ENCODE measurements at regions not wholly inside any gene's neighbourhood (a gene's known extent, or its start where the extent isn't known, plus 50 kb on each side); places are given as distances from the start of the nearest gene placed in this dataset.
"Not testable (repeated sequence)": the region's sequence is repeated elsewhere in the genome, so short reads cannot be mapped to it uniquely, and the experiment has no call there.

DNA sequence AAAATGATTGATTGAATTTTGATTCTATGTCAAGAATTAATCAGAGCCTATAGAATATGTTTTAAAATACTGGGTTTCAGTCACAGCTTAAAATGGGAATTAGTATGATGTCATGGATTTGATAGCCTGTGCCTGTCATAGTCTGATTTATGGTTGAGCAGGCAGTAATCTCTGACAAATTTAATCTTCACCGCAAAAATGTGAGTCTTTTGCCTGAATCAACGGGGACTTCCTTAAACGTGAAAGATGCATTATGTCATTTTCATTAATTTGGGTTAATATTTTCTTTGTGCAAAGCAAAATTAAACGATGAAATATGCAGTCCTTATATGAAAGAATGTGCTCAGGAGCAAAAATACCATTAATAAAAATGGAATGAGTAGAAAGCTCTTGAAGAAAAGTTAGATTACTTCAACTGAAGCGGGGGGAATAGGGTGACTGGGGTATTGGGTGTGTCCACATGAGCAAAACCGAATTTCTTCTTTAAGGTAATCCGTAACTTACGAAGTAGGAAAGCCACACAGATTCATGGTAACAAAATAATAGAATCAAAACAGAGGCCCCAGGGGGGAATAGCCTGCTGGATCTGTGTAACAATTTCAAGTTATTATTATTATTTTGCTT lies 339.6 kb upstream of the NOX3 start:
- DNase-seq, result no peak

DNA sequence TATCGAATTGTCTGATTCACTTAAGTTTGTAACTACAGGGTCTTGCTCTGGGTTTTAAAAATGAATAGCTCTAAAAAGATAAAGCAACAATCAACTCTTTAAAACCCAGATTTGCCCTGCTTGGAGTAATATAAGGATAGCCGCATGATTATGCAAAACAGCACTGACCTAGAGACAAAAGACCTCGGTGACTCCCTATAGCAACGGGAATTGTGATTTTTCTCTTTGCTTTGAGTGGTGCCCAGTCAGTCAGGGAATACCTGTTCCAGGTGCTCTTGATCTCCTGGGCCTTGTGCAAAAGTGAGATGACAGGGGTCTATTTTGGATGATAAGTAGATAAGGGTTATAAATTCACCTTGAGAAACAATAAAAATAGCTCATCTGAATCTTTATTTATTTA lies 336.3 kb upstream of the NOX3 start:
- no peak for DNase-seq

DNA sequence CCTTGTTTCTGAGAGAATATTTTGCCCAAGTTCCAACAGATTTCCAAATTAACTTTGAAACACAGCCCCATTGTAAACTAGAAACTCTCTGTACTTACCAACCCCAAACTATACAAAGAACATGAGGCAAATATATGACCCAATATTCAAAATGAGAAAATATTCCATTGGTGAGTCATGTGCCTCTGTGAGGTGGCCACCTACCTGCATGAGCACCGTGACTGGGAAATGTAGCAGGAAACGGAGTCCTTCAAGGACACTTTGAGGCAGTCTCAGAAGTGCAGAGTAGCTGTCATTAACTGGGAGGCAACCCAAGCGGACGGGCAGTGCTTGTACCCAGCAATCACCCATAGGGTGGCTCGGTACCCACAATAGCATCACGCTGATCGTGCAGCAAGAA lies 335.5 kb upstream of the NOX3 start:
- DNase-seq, result no peak

DNA sequence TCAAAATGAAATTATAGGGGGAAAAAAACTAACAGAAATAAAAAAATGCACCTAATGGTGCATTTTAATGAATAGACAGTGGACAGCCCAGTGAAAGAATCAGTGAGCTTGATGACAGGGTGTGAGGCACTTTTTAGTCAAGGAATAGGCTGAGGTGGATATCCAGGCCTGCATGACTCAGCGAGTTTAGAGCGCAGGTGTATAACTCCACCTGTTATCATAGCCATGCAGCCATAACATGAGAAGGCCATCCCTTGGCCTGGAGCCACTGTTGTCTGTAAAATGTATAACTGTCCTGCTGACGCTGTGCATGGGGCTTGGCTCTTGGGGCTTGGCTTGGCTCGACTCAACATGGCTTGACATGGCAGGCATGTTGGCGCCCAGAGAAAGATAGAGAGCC lies 331.5 kb upstream of the NOX3 start:
- no peak for DNase-seq

DNA sequence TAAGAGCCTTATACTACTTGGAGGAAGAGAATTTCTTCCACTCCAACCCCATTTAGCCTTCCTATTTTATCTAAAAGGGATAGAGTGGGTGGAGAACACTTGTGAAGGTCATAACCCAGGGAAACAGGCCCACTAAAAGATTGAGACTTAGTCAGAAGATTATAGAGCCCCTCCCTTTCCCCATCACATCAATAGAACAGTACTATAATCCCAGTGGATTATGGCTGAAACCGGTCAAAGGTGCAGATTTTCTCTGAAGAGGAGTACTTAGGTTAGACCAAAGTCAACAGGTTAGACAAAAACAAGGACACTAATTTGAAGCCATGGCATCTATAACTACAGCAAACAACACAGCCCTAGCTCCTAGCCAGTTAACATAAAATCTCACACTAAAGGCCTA lies 330.9 kb upstream of the NOX3 start:
- DNase-seq, result no peak

DNA sequence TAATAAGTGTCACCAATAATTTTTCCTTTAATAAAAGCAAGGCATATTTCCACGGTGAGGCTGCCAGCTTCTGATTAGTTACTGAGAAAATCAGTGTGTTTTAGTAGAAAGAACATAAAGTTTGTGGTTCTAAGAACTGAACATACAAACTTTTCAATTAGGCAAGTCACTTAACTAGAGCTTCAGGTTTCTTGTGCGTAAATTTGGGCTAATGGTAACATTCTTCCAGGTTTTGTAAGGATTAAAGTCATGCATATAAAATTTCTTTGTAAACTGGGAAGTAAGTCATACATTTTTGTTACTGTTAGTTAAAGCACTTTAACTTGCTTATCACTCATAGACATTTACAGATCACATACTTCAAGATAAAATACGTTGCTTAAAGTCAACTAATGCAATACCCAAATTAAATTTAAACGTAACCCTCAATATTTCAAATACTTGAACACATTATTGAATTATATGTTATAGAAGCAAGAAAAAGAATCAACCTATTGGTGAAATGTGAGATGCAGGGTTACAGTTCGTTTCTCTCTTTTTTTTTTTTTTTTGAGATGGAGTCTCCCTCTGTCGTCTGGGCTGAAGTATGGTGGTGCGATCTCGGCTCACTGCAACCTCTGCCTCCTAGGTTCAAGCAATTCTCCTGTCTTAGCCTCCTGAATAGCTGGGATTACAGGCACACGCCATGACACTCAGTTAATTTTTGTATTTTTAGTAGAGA lies 327.3 kb upstream of the NOX3 start:
- no peak for DNase-seq

DNA sequence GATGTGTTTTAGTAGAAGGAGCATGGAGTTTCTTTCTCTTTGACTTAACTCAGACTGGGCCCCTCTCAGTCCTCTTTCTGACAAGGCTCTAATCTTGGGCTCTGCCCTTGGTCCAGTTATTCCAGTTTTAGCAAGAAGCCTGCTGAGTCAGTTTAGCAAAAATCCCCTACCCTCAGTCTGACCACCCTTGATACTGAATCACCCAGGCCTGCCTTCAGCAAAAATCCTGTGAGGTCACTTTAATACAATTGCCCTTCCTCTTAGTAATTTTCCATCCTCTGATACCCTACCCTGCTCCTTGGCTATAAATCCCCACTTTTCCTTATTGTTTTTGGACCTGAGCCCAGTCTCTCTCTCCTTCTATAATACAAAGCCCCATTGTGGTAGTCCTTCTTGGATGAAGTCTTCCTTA lies 326.7 kb upstream of the NOX3 start:
- DNase-seq, result no peak

DNA sequence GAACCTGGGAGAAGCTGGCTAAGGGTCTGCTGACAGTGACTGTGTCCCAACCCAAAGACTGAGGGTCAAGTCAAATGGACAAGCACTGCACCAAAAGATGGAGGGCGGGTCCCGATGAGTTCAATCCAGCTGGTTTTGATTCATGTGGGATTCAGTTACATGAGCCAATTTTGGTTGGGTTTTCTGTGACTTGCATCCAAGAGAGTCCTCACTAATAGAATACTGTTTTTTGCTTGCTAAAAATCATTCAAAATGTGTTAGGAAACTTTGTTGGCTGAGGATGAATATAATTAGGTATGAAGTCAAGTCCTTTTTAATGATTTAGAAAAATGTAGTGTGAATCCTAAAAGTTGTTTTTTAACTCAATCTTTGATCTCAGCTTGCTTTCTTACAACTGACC lies 323.8 kb upstream of the NOX3 start:
- no peak for DNase-seq

DNA sequence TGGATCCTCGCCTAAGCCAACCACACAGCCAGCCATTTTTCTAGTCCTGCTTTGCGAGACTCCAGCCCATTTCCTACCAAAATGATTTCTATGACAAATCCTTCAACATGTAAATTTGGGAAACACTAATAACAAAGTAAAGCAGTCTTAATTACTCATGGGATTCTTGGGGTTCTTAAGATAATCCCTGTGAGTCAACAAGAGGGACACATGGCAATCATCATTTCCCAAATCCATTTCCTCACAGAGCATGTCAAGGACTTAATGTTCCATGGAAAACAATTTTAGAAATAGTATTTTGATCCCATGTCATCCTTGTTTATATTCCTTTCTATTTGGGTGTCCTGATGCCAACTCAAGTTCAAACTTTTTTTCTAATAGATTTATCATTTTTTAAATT lies 322.7 kb upstream of the NOX3 start:
- no peak for DNase-seq

DNA sequence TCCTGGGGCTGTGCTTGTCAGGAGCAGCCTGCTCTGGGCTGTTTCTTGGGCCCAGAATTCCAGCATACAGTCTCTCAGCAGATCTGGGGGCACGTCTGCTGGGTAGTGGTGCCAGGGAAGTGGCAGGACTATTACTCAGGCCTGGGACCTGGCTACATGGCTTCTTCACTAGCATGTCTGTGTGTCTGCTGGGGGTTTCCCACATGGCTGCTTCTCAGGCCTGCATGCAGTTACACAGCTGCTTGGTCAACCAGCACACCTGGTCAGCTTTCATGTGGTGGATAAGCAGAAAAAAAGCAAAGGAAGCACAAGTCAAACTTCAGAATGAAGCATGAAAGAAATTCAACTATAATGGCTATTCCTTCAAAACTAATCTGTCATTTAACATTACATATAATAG lies 316.2 kb upstream of the NOX3 start:
- no peak for DNase-seq

DNA sequence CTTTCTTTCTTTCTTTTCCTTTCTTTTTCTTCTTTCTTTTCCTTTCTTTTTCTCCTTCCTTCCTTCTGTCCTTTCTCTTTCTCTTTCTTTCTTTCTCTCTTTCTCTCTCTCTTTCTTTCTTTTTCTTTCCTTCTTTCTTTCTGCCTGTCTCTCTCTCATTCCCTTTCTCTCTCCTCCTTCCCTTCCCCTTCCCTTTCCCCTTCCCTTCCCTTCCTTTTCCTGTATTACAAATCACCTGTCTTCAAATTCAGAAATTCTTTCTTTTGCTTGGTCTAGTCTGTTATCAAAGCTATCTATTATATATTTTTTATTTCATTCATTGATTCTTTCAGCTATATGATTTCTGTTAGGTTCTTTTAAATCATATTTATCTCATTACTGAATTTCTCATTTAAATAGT lies 315.2 kb upstream of the NOX3 start:
- no peak for DNase-seq

DNA sequence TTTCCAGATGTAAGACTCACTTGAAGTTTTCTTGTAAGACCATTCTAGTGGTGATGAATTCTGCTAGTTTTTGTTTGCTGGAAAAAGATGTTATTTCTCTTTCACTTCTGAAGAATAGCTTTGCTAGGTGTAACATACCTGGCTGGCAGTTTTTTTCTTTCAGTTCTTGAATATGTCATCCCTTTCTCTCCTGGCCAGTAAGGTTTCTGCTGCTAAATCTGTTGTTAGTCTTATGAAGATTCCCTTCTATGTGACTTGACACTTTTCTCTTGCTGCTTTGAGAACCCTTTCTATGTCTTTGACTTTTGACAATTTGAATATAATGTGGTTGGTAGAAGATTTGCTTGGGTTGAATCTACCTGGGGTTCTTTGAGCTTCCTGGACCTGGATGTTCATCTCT lies 314.7 kb upstream of the NOX3 start:
- DNase-seq, result no peak

DNA sequence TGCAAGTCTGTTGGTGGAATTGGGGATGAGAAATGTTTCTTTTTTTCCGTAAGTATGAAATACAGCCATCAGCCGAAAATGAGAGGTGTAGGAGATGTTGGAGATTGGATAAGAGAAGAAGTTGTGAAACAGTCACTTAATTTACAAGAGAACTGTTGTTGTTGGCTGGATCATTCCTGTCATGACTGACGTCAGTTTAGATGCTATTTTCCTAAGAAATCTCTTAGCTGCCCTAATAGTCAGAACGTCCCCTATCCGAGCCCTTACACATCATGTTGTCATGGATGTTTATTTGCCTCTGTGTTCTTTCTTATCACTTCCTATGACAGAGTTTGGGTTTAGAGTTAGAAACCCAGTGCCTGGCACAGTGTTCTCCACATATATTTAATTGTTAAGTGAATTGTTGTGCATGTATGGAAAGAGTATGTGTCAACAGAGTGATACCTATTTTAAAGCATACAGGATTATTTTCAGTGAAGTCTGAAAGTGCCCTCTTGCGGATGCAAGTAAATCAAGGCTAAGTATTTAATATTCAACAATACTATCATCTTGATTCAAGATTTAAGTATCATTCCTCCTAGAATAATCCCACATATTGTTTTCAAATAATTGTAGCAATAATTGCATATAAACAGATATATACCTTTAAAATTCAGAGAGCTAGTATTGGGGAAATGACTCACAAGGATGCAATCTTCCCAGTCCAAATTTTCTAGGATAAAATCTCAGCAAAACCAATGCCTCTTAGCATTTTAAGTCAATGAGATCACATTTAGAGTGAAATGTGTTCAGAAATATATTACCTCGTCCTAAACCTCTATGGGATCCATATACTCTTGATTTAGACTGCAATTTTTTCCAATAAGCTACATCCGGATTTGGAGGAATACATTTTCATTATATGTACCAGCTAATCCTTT lies 309.9 kb upstream of the NOX3 start:
- DNase-seq, result no peak

DNA sequence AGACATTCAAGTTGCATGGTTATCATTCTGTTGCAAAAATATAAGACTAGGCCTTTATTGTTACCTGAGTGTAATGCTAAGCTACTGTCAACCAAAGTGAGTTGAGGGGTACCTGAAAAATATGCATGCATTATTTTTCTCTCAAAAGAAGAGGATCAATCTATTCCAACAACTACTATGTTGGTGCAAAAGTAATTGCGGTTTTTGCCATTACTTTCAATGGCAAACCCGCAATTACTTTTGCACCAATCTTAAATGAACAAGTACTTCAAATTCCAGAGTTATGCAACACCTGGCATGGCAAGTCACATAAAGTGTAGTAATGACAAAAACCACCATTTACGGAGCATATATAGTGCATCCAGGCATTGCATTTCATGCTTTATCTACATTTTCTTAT lies 307.0 kb upstream of the NOX3 start:
- DNase-seq, result no peak

DNA sequence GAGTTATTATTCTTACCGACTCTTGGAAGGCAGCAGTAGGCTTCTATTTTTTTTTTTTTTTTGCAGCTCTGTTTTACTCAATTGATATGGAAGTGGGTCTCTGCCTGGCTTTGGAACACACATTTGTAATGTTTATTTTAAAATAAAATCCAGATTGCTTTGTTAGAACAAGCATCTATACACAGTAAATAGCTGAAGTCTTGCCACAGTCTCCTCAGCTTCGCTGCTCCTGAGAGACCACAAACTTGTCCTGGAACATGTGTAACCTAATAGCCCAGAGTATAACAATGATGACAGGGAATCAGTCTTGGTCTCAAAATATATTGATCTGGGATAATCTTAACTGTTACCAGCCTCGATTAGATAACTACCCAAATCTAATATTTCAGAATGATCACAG lies 299.8 kb upstream of the NOX3 start:
- no peak for DNase-seq

DNA sequence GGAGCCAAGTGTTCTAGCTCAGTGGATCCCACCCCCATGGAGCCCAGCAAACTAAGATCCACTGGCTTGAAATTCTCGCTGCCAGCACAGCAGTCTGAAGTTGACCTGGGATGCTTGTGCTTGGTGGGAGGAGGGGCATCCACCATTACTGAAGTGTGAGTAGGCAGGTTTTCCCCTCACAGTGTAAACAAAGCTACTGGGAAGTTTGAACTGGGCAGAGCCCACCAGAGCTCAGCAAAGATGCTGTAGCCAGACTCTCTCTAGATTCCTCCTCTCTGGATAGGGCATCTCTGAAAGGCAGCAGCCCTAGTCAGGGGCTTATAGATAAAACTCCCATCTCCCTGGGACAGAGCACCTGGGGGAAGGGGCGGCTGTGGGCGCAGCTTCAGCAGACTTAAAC lies 293.1 kb upstream of the NOX3 start:
- DNase-seq, result not testable (repeated sequence)

DNA sequence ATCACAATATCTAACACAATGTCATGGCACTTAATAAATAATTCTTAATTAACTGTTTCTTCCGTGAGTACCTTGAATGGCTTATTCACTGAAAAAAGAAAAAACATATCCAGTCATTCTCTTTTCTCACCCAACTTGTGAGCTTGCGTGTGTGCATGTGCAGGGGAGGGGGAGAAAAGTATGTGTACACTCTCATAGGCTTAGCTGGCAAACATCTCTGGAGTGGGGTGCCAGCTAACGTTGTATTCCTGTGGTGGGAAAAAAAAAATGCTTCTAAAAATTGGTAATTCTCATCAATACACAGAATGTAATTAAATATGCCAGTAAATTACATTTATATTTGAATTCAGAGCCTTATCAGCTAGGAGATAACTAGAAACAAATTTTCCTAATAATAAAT lies 291.9 kb upstream of the NOX3 start:
- DNase-seq, result no peak

DNA sequence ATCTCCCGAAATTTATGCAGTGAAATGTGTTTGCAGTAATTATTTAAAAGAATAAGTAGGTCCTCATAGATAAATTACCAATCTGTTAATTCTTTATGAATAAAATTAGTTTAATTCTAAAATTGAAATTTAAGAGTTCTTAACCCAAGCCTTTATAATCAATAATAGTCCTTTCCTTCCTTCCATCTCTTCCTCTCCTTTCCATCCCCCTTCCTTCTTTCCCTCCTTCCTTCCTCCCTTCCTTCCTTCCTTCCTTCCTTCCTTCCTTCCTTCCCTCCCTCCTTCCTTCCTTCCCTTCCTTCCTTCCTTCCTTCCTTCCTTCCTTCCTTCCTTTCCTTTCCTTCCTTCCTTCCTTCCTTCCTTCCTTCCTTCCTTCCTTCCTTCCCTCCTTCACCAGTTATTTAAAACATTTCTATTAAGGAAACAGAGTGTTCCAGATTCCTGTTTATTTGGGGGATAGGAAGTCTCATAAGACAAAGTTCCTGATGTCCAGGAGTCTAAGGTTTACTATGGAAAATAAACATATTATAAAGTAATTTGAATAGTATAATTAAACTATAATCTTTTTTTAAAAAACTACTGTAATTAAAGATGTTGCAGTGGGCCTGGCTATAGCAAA lies 285.3 kb upstream of the NOX3 start:
- no peak for DNase-seq

DNA sequence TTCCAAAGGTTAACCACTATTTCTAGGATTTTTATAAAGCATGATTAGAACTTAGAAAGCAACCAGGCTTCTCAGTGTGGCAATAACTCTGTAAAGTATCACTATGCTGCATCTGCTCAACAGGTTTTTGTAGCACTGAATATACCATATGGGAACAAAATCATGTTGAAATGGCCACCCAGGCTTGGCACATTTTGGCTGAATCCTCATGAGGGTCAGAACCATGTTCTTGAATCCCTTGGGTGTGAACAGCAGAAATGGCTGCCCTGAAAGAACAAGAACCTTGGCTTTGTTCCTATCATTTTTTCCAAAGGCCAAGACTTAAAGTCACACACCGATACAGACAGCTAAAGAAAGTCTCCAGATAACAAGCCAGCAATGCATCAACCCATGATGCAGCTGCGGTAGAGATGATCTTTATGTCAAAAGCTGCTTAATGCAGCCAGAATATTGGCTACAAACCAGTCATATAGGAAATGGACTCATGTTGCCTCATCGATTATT lies 283.0 kb upstream of the NOX3 start:
- no peak for DNase-seq

DNA sequence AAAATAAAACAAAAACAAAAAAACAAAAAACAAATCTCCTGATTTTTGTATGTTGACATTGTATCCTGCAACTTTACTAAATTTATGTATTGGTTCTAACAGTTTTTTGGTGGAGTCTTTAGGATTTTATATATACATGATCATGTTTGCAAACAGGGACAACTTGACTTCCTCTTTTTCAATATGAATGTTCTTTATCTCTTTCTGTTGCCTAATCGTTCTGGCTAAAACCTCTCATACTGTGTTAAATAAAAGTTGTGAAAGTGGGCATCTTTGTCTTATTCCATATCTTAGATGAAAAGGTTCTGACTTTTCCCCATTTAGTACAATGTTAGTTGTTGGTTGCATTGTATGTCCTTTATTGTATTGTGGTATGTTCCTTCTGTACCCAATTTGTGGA lies 261.7 kb upstream of the NOX3 start:
- no peak for DNase-seq

DNA sequence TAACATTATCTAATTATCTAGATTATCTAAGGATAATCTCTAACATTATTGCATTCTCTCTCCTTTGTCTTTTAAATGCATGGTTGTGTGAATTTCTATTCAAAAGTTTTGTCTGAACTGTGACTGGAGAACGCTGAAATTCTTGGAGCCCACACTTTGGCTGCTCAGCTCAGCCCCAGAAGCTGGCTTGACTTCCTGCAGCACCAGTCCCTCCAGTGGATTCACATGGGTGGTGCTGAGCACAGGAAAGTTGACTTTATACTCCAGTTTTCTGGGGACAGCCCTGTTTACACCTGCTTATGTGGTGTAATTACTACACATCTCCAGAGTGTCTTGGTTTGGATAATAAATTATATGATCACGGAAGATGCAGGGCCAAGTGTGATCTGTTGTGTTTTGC lies 255.1 kb upstream of the NOX3 start:
- DNase-seq, result no peak

DNA sequence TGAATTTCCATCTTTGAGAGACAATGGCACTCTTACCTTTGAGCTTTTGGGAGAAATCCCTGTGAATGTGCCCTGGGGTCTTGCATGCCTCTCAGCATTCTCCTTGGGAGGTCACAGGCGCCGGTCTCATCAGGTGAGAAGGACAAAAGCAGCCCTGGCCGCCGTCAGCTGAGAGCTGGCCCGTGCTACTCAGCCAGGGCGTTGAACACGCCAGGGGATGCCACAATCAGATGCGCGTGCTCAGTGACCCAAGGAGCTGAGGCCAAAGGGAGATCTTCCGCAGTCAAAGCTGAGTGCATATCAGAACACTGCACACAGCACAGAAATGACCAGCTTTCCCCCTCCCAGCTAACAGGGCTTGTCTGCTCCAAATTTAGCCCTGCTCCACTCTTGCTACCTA lies 253.6 kb upstream of the NOX3 start:
- no peak for DNase-seq

DNA sequence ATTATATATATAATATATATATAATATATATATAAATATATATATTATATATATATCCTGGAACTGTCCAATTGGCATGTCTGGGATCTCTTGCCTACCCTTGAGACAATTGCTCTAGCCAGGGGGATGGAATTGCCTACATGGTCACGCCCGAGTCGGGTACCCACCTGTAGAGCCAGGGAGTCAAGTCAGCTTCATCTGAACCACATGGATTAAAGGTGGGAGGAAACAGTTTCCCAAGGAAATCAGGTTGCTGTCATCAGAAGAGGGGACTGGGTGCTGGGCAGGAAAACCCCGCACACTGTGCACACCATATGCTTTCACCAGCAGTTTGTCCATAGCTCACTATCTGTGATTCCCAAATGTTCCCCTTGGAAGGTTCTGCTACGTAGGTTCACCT lies 252.5 kb upstream of the NOX3 start:
- DNase-seq, result no peak

Data from NCI-H2171 (cell line).